Right hindlimb (tissue), 1 donor: ENCODE measurements at regions not wholly inside any gene's neighbourhood (a gene's known extent, or its start where the extent isn't known, plus 50 kb on each side); places are given as distances from the start of the nearest gene placed in this dataset.
"Not testable (repeated sequence)": the region's sequence is repeated elsewhere in the genome, so short reads cannot be mapped to it uniquely, and the experiment has no call there.

ENCODE experiments used
- DNase-seq: peaks from one replicate; pipeline ENCODE4 v3.0.0-alpha.2; 2018

- no peak for DNase-seq
These were observed 73.4 kb upstream of the FAM13C start for GRCh38 chr10:59435707-59436106.

DNA sequence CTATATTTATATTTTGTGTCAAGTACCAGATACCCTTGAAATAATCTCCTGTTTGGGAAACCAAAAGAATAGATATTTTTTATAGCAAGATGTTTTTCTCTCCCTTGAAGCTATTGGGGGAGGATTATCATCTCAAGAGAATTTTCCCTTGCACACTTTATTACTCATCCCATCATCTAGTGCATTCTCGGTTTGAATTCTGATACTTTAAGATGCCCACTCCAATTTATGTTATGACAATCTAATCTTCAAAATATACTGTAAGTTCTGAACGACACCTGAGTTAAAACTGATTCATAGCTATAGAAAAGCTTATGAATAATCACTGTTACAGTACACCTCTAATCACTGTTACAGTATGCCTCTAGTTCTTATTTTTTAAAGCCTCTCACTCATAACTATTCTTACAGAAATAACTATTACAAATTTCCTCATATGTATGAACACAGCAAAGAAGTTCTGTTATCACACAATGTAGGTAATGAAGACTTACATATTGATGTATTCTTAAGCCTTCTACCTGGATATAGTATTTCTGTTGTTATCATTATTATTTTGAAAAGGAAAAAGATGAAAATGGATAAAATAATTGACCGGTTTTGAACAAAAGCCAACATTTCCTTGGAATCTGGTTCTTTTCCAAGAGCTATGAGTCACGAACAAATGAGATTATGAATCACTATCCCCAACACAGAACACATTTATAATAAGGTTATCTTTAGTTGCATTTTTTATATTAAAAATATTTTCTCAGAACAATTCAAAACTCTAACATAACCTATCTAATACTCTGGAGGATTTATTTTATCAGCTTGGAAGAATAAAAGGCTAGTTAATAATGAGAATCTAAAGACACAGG is 72.3 kb upstream of the FAM13C start:
- no peak for DNase-seq

DNA sequence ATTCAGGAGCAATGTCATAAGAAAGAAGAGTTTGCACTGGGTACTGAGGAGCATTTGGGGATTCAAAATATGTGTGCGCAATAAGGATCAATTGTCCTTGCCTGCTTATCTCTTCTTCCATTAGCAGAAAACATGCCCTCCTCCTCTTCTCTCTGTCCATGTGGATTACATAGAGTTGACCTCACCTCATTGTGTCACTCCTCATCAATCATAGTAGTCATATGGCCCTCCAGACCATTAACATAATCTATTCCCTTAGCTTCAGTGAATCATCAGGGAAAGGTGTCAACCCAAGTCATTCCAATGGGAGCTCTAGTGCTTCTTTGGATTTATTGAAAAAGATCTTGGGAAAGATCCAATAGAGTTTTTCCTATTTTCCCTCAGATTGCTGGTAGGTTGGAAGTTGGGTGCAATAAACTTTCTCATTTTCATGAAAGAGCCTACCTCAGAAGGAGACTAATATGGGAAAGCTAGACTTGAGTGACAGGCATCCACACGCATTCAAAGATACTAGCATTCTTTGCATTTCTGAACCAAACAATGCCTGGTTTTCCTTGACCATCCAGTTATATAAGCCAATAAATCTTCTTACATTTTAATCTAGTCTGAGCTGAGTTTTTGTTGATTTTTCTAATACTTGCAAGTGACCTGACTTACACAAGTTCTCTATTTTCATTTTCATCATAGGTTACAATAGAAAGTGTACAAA is 71.5 kb upstream of the FAM13C start:
- no peak for DNase-seq

DNA sequence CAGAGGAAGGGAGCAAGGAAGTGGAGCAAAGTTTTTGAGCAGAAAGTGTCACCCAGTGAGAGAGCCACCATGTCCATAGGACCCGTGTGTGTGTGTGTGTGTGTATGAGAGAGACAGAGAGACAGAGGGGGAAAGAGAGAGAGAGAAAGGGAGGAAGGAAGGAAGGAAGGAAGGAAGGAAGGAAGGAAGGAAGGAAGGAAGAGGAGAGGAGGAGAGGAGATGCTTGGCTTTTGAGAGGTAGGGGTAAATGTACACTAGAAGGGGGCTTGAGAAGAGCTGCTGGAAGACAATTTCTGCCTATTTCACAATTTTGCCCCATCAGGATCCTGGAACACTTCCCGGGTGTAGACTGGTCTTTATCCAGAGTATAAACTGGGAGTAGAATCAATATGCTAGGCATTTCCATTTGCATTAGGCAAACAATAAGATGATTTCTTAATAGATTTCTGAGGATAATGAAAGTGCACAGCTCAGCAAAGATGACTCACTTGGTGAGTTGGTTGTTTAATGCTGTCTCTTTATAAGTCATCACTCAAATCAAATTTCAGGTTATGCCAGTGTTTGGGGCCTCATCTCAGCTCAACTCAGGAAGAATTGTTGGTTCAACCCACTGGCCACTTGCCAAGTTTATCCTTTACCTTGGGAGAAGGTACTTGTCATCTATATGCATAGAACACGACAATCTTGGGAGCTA is 70.0 kb upstream of the FAM13C start:
- DNase-seq, result no peak

DNA sequence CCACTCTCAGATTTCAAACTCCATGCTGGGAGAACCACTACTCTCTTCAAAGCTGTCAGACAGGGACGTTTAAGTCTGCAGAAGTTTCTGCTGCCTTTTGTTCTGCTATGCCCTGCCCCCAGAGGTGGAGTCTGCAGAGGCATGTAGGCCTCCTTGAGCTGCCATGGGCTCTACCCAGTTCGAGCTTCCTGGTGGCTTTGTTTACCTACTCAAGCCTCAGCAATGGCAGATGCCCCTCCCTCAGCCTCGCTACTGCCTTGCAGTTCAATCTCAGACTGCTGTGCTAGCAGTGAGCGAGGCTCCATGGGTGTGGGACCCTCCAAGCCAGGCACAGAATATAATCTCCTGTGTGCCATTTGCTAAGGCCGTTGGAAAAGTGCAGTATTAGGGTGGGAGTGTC is 51.4 kb upstream of the FAM13C start:
- not testable (repeated sequence) for DNase-seq
